Activated CD8-positive, alpha-beta memory T cell treated with anti-CD3 and anti-CD28 coated beads for 48 hours (primary cell): ENCODE measurements at regions not wholly inside any gene's neighbourhood (a gene's known extent, or its start where the extent isn't known, plus 50 kb on each side); places are given as distances from the start of the nearest gene placed in this dataset.

ENCODE experiments used
- DNase-seq, 3 experiments: peaks; one replicate each; pipeline ENCODE4 v3.0.0-alpha.2; 2020; ENCODE audit warnings: low read depth in 2 of 3, low spot score in 2 of 3

DNA sequence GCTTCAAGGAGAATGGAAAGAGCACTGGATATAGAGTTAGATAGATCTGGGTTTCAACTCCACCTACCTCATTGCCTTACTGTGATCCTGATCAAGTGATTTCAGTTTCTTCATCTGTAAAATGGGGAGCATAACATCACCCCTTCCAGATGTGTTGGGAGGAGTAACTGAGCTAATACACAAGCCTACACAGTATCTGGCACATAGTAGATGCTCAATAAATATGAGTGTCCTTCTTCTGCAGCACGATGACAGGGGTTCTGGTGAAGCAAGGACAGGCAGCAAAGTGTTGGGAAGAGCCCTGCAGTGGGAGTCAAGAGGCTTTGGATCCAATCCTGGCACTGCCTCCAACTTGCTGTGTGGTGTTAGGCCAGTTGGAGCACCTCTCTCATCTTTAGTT, 270.0 kb downstream of the UACA start:
- DNase-seq: no peak

DNA sequence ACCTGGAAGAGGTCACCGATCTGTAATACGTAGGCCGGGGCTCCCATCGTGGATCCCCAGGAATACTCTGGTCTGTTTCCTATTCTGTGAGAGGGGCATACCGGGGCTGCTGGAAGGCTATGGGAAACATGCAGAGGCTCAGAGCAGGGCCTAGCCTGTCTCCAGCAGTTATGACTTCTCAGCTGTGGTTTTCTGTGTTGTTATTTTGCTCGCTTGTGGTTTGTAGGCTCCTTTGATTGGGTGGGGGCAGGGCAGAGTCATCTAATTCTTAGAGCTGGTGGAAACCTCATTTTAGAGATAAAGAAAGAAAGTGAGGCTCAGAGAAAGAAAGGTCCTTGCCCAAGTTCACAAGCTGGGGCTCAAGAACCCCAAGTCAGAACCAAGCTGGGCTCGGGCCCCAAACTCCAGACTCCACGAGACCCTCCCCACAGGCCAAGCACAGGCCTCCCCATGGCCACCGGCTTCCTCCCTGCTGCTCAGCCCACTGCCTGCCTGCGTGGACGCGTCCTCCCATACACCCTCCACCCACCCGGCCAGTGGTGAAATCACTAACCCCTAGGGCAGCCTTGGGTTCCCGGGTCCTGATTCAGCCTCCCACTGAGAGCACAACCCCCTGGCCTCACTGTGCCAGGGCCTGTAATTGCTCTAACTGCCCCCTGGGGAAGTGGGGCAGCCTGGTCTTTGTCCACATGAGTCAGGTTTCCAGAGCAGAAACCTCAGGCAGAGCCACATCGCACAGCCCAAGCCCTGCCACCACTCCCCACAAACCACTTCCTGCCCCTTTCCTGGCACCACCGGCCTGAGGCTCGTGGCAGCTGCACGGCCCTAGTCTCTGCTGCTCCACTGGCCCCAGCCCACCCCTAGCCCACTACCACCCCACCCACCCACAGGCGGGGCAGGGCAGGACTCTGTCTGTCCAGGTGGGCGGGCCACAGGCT, 270.8 kb downstream of the UACA start:
- DNase-seq: peak; percentile 64 to 67 (median 64)

DNA sequence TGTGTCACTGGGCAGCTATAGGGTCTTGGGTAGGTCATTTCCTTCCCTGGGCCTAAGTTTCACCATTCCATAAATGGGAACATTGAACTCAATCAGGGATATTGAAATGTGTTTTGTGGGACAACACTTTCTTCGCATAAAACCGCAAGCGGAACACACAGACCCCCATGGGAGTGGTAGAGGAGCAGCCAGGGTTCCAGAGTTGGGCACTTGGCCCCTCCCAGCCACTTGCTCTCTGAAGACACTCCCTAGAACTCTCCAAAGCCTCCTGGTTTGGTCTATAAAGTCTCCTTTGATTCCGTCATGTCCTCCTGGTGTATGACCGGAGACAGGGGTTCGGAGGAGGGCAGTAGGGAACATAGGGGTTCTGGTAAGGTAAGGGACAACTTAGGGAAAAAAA, 271.7 kb downstream of the UACA start:
- DNase-seq: no peak

DNA sequence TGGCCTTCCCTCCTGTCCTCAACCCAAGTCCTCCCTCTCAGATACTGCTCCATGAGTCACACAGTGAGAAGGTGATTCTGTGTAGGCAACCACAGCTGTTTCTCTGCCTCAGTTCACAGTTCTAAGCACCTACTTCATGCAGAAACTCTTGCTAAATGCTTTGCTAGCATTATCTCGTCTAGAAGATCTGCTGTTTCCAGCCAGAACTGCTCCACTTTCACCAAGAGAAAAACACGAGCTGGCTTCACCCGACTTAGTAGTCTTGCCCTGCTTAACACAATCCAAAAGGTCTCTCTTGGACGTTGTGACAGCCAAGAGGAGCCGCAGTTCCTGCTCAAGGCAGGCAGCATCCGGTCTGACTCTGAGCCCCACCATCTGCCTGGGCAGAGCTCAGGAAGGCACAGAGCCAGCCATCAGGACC, 272.1 kb downstream of the UACA start:
- no peak for DNase-seq

DNA sequence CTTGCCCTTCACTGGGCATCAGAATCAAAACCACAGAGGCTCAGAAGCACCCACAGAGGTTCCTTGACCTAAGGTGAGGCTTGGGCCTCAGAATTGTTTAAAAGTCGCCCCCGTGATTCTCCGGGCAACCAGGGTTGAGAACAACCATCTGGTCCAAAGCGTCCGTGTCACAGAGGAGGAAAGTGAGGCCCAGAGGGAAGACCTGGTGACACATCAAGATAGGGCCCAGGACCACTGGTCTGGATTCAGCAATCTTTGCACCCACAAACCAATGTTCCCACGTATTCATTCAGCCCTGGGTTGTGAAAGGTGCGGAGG, 272.6 kb downstream of the UACA start:
- DNase-seq: no peak

DNA sequence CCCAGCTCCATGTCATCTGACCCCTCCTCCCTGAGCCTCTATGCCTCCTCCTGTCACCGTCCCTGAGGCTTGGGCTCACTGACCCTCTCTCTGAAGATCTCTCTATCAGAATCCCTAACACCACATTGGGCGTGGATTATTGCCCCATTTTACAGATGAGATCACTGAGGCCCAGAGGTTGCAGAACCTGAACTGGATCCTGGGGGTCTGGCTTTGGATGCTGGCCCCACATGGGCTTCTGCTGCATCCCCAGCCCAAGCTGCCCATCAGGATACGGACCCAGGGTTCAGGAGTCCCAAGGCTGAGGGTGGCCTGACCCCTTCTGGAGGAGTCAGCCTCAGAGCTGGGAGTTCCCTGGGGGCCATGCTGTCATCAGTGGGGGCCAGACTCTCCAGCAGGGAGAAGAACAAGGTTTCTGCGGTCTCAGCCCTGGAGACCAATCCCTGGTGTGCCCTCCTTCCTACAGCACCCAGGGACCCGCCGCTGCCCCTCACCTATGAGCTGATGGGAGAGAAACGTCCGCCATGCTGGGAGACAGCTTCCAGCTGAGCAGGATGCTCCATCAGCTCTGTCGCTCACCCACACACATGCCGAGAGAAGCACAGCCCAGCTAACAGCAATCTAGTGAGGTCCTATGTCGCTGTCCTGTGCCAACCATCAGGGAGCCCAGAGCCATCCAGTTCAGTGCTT, 273.1 kb downstream of the UACA start:
- DNase-seq: no peak

DNA sequence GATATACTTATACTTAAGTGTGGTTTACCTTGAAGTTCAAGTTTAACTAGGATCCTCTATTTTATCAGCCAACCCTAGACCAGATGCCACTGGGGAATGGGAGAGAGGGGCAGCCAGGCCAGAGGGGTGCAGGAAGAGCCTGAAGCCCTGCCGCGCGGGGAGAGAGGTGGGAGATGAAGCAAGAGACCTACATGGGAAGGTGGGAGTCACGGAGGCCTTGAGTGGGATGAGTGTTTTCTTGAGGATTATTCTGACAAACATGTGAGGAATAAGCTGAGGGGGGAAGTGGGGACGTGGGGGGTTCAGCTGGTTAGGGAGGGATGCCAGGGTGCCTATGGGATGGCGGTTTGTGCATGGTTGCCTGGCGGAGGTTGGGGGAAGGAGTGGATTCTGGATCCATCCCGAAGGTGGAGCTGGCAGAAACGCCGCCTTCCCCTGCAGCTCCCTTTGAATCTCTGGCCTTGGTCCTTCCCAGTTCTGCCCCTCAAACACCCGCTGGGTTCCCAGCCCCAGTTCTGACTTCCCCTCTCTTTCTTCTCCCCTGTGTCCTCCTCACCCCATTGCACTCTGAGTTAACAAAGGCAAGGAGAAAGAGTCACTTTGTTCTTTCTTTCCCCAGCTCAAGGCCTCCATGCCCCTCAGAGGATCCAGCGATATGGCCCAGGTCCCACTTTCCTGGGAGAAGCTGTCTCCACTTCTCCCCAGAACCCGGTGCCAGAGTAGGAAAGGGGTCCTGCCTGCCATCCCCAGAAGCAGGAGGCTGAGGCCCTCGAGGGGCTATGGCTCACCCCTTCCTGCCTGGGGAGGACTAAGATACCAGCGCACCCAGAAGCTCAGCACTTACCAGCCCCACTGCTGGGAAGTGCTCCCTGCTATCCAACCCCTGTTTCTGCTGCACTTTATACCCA, 274.2 kb downstream of the UACA start:
- DNase-seq: no peak

DNA sequence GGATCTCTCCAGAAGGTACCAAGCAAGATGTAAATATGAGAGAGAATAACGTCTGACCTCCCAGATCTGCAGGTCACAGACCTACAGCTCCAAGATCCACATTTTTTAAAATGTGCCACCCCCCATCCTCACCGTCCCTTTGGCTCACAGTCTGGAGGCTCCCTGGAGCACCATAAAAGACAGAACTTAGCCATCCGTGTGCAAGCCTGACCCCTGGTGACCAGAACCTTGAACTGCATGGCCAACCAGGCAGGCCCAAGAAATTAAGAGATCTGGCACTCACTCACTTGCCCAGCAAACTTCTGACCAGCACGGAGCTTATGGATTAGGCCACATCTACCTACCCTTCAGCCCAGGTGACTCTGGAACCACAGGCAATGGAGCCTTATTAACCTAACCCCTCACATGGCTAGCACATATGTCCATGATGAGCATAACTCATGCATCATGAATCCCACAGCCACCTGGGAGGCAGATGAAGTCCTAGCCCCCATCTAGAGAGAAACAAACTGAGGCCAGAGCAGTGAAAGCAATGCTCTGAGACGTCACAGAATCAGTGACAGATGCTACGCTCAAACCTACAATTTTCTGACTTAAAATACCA, 275.3 kb downstream of the UACA start:
- DNase-seq: peak in 1 of 3 experiments; percentile 70

DNA sequence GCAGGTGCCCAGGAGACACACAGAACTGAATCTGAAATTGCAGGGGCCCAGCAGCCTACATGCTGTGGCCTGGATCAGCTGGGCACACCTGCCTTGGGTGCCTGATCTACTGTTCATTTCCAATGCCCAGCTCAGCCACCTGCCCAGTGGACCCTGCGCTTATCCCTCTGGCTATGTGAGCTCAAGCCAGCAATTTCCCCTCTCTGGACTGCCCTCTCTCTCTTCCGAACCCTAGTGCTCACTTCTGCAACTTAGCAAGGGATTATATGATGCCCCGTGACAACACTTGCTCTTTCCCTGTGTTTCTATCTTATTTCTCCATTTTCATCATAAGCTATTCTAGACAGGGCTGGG, 276.0 kb downstream of the UACA start:
- no peak for DNase-seq

DNA sequence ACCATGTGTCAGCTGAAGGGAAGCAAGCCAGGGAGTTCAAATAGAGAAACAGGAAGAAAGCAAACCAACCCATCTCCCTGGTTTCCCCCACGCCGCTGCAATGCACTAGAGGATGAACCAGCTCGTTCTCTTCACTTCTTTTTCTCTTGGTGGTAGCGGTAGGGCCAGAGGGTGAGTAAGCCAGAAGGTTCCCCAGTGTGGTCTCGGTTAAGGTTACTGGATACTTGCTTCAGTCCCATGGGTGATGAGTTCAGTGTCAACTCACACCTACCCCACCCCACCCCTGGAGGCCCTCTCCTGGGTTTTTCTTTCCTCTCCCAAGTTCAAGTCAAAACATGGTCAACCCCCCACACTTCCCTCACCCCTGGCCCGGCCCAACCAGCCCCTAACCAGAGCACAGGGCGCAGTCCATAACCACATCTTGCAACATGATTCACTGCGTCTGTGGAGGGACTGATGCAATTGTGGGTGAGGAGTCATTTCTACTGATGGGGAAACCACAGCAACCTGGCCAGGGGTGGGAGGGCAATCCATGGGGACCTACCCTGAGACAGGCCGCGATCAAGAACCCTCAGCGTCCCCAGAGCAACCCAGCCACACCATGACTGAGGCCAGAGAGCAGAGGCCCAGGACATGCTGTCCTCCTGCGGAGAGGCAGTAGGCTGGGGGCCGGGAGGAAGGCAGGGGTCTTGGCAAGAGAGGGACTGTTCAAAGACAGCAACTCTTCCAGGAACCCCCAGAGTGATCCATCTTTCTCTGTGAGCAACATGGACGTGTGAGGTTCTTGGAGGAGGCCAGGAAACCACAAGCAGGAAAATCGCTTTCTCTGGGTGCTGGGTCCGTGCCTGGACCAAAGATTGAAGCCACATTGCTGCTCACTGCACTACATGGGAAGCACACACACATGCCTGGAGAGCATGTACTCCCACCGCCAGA, 276.6 kb downstream of the UACA start:
- peak; percentile 65 to 84 (median 69) for DNase-seq

DNA sequence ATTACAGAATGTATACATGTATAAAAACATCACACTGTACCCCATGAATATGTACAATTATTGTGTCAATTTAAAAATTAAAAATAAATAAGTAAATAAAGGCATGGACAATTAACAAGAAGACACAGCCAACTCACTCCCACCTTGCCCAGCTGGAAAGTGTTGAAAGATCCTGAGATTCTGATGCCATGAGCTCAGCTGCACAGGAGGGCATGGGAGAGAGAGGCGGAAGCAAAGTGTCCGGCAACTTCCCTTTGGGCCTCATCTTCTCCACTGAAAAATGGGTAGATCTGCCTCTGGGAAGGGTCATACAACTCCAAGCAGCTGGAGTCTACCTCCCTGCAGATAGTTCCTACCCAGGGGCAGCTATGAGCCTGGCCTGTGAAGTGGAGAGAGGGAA, 277.3 kb downstream of the UACA start:
- DNase-seq: no peak

DNA sequence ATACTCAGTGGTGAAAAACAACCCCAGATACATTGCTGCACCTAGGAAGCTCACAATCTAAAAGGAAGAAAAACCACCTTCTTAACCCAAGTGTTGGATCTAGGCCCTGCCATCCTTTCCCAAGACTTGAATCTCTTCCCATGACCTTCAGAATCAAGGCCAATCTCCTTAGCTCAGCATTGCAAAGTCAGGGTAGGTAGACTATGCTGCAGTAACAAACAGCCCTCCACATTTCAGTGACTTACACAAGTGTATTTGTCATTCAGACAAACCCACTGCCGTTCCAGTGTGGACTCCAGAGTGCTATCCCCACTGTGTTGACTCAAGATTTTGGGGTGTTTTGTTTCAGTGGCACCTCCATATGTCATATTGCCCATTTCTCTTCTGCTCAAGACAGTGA, 278.4 kb downstream of the UACA start:
- DNase-seq: no peak

DNA sequence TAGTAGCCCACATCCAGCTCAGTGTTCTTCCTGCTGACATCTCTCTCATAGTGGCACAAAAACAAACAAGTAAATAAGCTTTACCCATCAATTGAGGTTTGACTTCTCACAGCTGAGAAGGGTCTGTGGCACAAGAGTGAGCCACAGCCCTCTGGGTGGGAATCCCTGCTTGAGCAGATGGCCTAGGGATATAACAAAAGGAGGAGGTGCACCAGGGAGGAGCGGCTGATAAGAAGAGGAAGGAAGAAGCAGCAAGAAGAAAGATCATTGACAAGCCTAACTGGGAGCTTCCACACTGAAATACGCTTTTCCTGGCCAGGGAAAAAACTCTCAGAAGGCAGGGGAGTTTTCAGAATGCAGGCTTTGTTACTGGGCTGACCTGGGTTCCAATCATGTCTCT, 279.8 kb downstream of the UACA start:
- DNase-seq: no peak

DNA sequence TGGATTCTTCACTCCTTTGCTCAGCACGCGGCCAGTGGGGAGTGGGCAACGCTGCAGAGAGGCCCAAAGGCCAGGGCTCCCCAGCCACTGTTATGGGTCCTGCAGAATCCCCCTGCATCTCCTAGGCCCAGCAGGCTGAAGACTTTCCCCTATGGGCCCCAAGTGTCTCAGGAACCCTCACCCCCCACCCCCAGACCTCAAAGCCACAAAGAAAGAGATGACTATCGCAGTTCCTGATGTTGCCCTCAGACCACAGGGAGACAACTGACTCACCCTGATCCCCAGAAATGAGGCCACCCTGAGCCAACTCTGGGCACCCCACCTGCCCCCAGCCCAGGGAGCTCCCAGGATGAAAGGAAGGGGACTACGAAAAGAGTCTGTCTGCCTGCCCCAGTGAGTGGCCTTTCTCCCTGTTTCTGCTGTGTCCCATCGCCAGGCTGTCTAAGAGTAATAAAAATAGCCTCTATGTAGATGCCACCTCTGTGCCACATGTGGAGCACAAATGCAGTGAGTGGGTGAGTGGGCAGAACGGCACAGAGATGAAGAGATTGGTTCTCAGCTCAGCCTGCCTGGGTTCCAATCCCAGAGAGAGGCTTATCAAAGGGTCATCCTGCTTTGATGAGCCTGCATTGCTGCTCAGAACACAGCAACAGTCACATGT, 283.0 kb downstream of the UACA start:
- DNase-seq: peak in 2 of 3 experiments; percentile 48 to 61

DNA sequence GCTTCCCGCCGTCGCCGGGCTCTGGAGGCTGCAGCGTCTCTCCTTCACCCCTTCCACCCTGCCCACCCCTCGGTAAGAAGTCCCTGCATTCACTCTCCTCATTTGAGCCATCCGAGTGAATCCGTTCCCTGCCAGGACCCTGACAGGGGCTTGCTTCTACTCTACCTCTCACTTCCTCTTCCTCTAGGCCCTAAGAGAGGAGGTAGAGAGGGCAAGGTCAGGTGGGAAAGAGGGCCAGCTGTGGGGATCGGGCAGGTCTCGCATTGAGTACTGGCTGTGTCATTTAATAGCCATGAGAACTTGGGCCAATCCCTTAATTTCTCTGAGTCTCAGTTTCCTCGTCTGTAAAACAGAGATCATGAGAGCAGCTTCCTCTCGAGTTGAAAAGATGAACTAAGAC, 283.6 kb downstream of the UACA start:
- DNase-seq: no peak

DNA sequence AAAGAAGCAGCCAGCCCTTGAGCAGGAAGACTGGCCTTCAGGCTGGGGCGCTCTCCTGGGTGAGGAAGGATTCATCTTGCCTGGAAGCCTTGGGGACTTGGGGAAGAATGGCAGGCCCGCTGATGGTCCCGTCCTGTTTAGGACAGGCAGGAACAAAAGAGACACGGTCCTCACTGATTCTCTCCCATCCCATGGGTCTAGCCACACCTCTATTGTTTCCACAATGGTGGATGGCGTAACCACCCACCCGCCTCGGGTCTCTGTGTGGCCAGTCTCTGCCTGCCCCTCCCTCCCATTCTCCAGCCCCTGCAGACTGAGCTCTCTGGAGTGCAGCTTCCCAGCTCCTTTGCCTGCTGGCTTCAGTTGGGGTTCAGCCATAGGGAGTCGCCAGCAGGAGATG, 284.3 kb downstream of the UACA start:
- DNase-seq: no peak

DNA sequence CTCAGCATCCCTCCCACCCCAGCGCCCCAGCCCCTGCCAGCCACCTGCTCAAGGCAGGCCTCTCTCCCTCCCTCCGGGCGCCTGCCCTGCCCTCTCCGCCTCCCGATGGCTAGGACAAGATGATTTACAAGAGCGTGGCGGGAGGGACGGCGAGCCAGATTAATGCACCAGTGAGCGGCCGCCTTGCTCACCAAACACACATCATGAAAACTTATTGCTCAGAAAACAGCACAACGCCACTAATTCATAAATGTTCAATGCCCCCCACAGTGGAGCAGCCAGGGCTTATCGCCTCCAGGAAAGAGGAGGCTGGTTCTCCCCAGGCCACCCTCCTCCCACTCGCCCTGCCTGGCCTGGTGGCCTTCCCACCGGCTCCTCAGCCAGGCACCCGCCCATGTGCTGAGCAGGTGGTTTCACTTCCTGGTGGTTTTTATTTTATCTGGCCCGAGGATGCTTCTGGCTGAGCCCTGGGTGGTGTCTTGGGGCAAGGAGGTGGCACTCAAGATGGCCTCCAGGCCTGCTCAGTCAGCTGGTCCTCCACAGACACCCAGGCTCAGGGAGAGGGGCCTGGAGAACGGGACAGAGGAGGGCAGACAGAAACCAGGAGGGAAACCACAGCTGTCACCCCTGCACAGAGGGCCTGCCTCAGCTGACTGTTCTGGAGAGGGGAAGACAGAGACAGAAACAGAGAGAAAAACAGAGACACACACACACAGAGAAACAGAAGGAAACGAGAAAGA, 284.9 kb downstream of the UACA start:
- DNase-seq: no peak

DNA sequence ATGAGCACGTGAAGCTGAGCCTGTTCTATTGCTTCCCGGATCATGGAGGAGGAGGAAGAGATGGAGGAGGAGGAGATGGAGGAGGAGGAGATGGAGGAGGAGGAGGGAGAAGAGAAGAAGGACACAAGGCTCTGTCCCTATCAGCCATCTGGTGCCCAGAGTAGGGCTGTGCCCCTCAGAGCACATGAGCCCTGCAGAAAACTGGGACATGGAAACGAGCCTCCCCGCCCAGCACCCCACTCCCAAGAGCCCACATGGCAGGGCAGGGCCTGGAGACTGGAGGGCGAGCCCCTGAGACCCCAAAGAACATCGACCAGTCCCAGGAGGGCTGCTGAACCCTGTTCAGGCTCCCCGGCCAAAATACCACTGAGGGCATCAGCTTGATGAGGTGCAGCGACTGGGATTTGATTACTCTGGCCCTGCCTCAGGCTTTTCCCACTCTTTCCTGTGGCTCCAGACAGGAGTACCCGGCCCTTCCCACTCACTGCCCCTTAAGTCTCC, 285.6 kb downstream of the UACA start:
- no peak for DNase-seq

DNA sequence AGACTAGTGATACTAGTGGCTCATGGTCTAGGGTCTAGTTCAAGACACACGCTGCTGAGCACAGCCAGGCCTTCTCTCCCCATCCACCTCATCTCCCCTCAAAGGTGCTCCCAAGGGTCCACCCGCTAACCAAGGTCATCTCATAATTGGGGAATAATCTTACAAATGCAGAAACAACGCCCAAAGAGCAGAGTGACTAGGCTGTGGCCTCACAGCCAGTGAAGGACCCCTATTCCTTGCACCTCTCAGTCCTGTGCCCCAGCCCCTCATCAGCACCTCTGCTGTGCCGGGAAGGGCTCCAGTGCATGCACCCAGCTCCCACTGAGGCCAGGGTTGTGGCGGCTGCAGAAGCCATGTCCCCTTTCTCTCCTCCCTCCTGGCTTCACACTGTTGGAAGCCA, 286.9 kb downstream of the UACA start:
- DNase-seq: no peak
